IMR-90 (cell line): ENCODE measurements at regions not wholly inside any gene's neighbourhood (a gene's known extent, or its start where the extent isn't known, plus 50 kb on each side); places are given as distances from the start of the nearest gene placed in this dataset.

Source experiments
- RAD21 ChIP-seq: IDR thresholded peaks from 2 replicates; pipeline ENCODE4 v1.6.1; 2012; ENCODE audit warnings: low read length, improper control_type of control experiment
- TF ChIP-seq, protein P1 (sequence below): conservative IDR thresholded peaks from 2 replicates; pipeline ENCODE4 v1.5.1; 2012; ENCODE audit warnings: mild to moderate bottlenecking, low read depth, low read length, improper control_type of control experiment

DNA sequence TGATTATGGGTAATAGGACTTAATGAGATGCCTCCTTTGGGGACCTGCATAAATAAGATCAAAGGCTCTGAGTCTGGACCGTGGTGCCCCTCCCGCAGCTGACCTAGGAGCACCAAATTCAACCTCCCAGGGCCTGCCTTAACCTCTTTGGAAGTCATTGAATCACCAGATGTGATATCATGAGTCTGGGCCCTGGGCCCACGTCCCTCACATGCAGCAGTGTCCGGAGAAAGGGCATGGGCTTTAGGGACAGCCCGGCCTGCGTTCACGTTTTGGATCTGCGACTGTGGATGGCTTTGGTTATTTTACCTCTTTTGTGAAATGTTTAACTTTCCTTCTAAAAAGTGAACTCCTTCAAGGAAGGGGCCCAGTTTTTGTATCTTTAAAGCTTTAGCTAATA, 220.0 kb upstream of the KLF6 start:
- TF ChIP-seq, protein P1, sequence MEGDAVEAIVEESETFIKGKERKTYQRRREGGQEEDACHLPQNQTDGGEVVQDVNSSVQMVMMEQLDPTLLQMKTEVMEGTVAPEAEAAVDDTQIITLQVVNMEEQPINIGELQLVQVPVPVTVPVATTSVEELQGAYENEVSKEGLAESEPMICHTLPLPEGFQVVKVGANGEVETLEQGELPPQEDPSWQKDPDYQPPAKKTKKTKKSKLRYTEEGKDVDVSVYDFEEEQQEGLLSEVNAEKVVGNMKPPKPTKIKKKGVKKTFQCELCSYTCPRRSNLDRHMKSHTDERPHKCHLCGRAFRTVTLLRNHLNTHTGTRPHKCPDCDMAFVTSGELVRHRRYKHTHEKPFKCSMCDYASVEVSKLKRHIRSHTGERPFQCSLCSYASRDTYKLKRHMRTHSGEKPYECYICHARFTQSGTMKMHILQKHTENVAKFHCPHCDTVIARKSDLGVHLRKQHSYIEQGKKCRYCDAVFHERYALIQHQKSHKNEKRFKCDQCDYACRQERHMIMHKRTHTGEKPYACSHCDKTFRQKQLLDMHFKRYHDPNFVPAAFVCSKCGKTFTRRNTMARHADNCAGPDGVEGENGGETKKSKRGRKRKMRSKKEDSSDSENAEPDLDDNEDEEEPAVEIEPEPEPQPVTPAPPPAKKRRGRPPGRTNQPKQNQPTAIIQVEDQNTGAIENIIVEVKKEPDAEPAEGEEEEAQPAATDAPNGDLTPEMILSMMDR, result no peak
- no peak for TF ChIP-seq RAD21
